Gastrocnemius medialis (tissue), 4 donors: ENCODE measurements at regions not wholly inside any gene's neighbourhood (a gene's known extent, or its start where the extent isn't known, plus 50 kb on each side); places are given as distances from the start of the nearest gene placed in this dataset.

Experiments
- ATAC-seq, 2 donors: fragments of 150-250 bp; one replicate each; pipeline ENCODE4 v1.9.1; 2016
- DNase-seq, 2 donors: peaks; one replicate each; pipeline ENCODE4 v3.0.0-alpha.2; 2019
- H3K27ac ChIP-seq, 4 donors: fragments of 200-600 bp; sonication (generic); 1 replicate in 1 of 4; 2 replicates in 3 of 4; pipeline ENCODE4 v1.5.1; 2016 to 2018; ENCODE audit warnings: mild to moderate bottlenecking in 2 of 4, moderate library complexity in 1 of 4
- H3K27me3 ChIP-seq, 3 donors: fragments of 200-600 bp; sonication (generic) in 2 of 3; 1 replicate in 1 of 3; 2 replicates in 2 of 3; pipeline versions ENCODE4 v1.5.1 to v1.6.0; 2016 to 2019; ENCODE audit warnings: mild to moderate bottlenecking in 1 of 3, moderate library complexity in 1 of 3
- H3K36me3 ChIP-seq, 2 donors: fragments of 200-600 bp; sonication (generic) in 1 of 2; one replicate each; pipeline ENCODE4 v1.5.1; 2017 to 2018
- H3K4me1 ChIP-seq, 2 donors: fragments of 200-600 bp; sonication (generic) in 1 of 2; one replicate each; pipeline ENCODE4 v1.5.1; 2016 to 2017; ENCODE audit warnings: mild to moderate bottlenecking in 2 of 2
- H3K4me3 ChIP-seq, 4 donors: fragments of 200-600 bp; sonication (generic) in 3 of 4; 1 replicate in 1 of 4; 2 replicates in 3 of 4; pipeline ENCODE4 v1.5.1; 2016 to 2019; ENCODE audit warnings: mild to moderate bottlenecking in 2 of 4
- H3K9me3 ChIP-seq, 3 donors: fragments of 200-600 bp; sonication (generic) in 2 of 3; 1 replicate in 1 of 3; 2 replicates in 2 of 3; pipeline ENCODE4 v1.5.1; 2016 to 2019
- POLR2A ChIP-seq, 2 donors: fragments of 450-650 bp; IDR thresholded peaks; one replicate each; pipeline ENCODE4 v1.6.1; 2017; ENCODE audit warnings: antibody characterized with exemption in 2 of 2, mild to moderate bottlenecking in 2 of 2, moderate library complexity in 2 of 2
- in situ Hi-C, 4 donors: fragments of 200-750 bp; cut with MboI; loops; one replicate each; pipeline versions ENCODE4 v1.15.0 to v1.8.0; 2017; ENCODE audit warnings: low sequenced_read_pairs in 4 of 4
- intact Hi-C: fragments of 100-400 bp; cut with DNase I; formaldehyde crosslinking; loops from one replicate; pipeline ENCODE4 v1.15.1; 2023; ENCODE audit warnings: low total_unique reads
- TF ChIP-seq, protein P1 (sequence below), 5 experiments: fragments of 450-650 bp in 3 of 5; fragments of 200-600 bp in 2 of 5; sonication (generic) in 2 of 5; IDR thresholded peaks in 4 of 5; conservative IDR thresholded peaks in 1 of 5; 1 replicate in 4 of 5; 2 replicates in 1 of 5; pipeline ENCODE4 v1.5.1; 2016 to 2019; ENCODE audit warnings: antibody characterized with exemption in 5 of 5, mild to moderate bottlenecking in 3 of 5, moderate library complexity in 3 of 5

DNA sequence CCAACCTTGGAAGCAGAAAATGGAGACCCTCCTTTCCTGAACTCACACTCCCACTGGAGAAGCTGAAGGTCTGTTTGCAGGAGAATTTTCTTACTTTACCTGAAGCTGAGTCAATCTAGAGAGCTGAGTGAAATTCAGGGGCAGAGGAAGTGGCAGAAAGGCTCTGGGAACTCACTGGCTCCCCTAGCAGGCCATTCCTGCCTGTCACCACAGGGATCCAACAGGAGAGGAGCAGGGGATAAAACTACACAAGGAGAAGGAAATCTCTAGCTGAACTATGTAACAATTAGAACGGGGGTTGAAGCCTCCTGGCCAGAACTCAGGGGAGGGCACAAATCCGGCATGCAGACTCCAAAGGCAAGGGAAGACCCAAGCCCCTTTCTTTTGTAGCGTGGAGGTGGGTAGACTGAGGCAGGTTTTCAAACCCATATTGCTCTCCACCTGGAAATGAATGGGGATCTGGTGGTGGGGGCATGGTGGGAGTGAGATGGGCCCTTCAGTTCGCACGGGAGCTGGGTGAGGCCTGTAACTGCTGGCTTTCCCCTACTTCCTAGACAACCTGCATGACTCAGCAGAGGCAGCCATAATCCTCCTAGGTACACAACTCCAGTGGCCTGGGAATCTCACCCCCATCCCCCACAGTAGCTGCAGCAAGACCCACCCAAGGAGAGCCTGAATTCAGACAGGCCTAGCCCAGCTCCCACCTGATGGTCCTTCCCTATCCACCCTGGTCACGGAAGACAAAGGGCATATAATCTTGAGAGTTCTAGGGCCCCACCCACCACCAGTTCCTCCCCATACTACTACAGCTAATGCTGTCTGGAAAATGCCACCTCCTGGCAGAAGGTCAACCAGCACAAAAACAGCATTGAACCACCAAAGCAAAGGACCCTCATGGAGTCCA, 158.1 kb downstream of the LTN1 start:
- intact Hi-C loops = no loop called here
- TF ChIP-seq, protein P1, sequence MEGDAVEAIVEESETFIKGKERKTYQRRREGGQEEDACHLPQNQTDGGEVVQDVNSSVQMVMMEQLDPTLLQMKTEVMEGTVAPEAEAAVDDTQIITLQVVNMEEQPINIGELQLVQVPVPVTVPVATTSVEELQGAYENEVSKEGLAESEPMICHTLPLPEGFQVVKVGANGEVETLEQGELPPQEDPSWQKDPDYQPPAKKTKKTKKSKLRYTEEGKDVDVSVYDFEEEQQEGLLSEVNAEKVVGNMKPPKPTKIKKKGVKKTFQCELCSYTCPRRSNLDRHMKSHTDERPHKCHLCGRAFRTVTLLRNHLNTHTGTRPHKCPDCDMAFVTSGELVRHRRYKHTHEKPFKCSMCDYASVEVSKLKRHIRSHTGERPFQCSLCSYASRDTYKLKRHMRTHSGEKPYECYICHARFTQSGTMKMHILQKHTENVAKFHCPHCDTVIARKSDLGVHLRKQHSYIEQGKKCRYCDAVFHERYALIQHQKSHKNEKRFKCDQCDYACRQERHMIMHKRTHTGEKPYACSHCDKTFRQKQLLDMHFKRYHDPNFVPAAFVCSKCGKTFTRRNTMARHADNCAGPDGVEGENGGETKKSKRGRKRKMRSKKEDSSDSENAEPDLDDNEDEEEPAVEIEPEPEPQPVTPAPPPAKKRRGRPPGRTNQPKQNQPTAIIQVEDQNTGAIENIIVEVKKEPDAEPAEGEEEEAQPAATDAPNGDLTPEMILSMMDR (IDR thresholded peaks at IDR 0.05 in 4 of 5, conservative IDR thresholded peaks at IDR 0.05 in 1 of 5) = no peak
- TF ChIP-seq POLR2A (IDR thresholded peaks at IDR 0.05) = no peak
- in situ Hi-C loops = no loop called here

DNA sequence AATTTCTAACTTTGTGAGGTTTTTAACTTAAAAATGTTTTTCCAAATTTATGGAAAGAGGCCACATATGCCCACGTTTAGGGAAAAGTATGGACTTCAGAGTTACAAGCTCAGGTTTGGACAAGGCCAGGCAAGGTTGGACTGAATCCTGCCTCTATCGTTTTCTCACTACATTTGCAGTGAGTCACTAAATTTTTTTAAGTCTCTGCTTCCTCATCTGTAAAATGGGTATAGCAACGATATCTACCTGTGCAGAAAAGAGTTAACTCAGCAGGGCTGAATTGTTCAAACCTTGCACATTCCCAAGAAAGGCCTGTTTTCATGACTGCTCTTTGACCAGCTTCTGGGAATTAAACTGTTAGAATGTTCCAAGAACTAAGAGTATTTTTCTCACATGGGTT, 159.1 kb downstream of the LTN1 start:
- no peaks in the 10 kb centered on the region for H3K4me1 ChIP-seq
- intact Hi-C loops (no loop called here), in situ Hi-C loops (no loop called here)
- H3K4me3 ChIP-seq = no peak overlapping the region
- ATAC-seq (no peak), DNase-seq (no peak)
- TF ChIP-seq, protein P1 (IDR thresholded peaks at IDR 0.05 in 4 of 5, conservative IDR thresholded peaks at IDR 0.05 in 1 of 5) = no peak
- TF ChIP-seq POLR2A (IDR thresholded peaks at IDR 0.05) = no peak
- no peak overlapping the region for H3K27ac ChIP-seq
- no peaks in the 10 kb centered on the region for H3K9me3 ChIP-seq
- H3K36me3 ChIP-seq = no peaks in the 10 kb centered on the region
- no peaks in the 10 kb centered on the region for H3K27me3 ChIP-seq

More for the DNA sequence above, 158.1 kb downstream of the LTN1 start:
- no peak overlapping the region for H3K27ac ChIP-seq
- no peaks in the 10 kb centered on the region for H3K36me3 ChIP-seq
- ATAC-seq (no peak), DNase-seq (no peak)
- H3K4me1 ChIP-seq = no peaks in the 10 kb centered on the region
- no peaks in the 10 kb centered on the region for H3K9me3 ChIP-seq
- no peak overlapping the region for H3K4me3 ChIP-seq
- H3K27me3 ChIP-seq = no peaks in the 10 kb centered on the region

DNA sequence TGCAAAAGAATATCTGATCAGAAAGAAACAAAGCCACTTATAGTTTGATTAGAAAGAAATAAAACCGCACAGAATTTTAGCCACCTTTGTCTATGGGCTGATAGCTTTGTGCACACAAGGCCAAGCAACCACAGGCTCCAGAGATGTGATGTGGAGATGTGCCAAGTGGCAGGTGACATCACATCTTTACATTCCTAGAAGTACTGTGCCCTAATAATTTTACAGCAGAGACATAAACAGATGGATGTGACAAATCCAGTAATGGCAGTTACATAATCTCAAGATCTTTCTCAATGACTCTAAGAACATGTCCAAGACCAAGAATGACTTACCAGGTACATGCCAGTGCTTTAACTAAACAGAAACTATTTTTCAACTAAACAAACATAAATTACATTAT, 159.5 kb downstream of the LTN1 start:
- intact Hi-C loops = no loop called here

DNA sequence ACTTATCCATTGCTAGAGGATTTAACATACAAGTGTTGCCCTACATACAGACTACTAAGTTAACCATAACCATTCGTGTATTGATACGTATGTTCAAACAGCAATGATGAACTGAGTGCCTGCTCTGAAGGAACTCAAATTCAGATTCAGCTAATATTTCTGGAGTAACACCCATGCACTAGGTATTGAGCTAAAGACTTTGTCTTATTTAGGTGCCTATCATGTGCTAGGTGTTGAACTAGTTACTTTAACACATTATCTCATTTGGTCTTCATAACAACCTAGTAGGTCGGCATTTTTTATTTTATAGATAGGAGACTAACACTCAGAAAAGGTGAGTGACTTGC, 160.0 kb downstream of the LTN1 start:
- Histone ChIP-seq H3K36me3 (no peaks in the 10 kb centered on the region), H3K4me1 (no peaks in the 10 kb centered on the region), H3K27ac (no peak overlapping the region), H3K27me3 (no peaks in the 10 kb centered on the region), H3K9me3 (no peaks in the 10 kb centered on the region), H3K4me3 (no peak overlapping the region)
- in situ Hi-C loops (no loop called here), intact Hi-C loops (no loop called here)
- DNase-seq = no peak
- TF ChIP-seq, protein P1 (IDR thresholded peaks at IDR 0.05 in 4 of 5, conservative IDR thresholded peaks at IDR 0.05 in 1 of 5) = no peak
- TF ChIP-seq POLR2A (IDR thresholded peaks at IDR 0.05) = no peak
- ATAC-seq = no peak

More for the DNA sequence above, 159.5 kb downstream of the LTN1 start:
- no peak for ATAC-seq
- DNase-seq = no peak
- no peaks in the 10 kb centered on the region for H3K4me1 ChIP-seq
- no peak for TF ChIP-seq POLR2A (IDR thresholded peaks at IDR 0.05)
- TF ChIP-seq, protein P1 (IDR thresholded peaks at IDR 0.05 in 4 of 5, conservative IDR thresholded peaks at IDR 0.05 in 1 of 5) = no peak
- H3K27me3 ChIP-seq = no peaks in the 10 kb centered on the region
- in situ Hi-C loops = no loop called here
- H3K9me3 ChIP-seq = no peaks in the 10 kb centered on the region
- no peak overlapping the region for H3K4me3 ChIP-seq
- no peaks in the 10 kb centered on the region for H3K36me3 ChIP-seq
- H3K27ac ChIP-seq = no peak overlapping the region
